Stimulated activated CD8-positive, alpha-beta memory T cell treated with anti-CD3 and anti-CD28 coated beads, Interleukin-4, amount 100 ng/mL, for 24 hours (primary cell): ENCODE measurements at regions not wholly inside any gene's neighbourhood (a gene's known extent, or its start where the extent isn't known, plus 50 kb on each side); places are given as distances from the start of the nearest gene placed in this dataset.
"Not testable (repeated sequence)": the region's sequence is repeated elsewhere in the genome, so short reads cannot be mapped to it uniquely, and the experiment has no call there.

Experiments used
- DNase-seq: peaks from one replicate; pipeline ENCODE4 v3.0.0-alpha.2; 2020; ENCODE audit warnings: low read depth

GRCh38 chr9:31334837-31335528, 1049.5 kb upstream of the ACO1 start:
- no peak for DNase-seq

GRCh38 chr9:31335529-31336234, 1048.8 kb upstream of the ACO1 start:
- DNase-seq: no peak

- no peak for DNase-seq
Observed at GRCh38 chr9:31336386-31336785, 1048.1 kb upstream of the ACO1 start.

- no peak for DNase-seq
Observed at GRCh38 chr9:31336841-31337240, 1047.6 kb upstream of the ACO1 start.

GRCh38 chr9:31347082-31347617, 1037.3 kb upstream of the ACO1 start:
- no peak for DNase-seq

- DNase-seq: no peak
Observed at GRCh38 chr9:31355159-31355882, 1029.1 kb upstream of the ACO1 start.

- no peak for DNase-seq
Observed at GRCh38 chr9:31355965-31356364, 1028.5 kb upstream of the ACO1 start.

GRCh38 chr9:31359071-31359470, 1025.4 kb upstream of the ACO1 start:
- no peak for DNase-seq

- DNase-seq: no peak
Observed at GRCh38 chr9:31364171-31364570, 1020.3 kb upstream of the ACO1 start.

- no peak for DNase-seq
Observed at GRCh38 chr9:31372799-31373587, 1011.5 kb upstream of the ACO1 start.

GRCh38 chr9:31377358-31377757, 1007.1 kb upstream of the ACO1 start:
- DNase-seq: no peak

GRCh38 chr9:31388660-31389059, 995.8 kb upstream of the ACO1 start:
- no peak for DNase-seq

- no peak for DNase-seq
Observed at GRCh38 chr9:31389075-31389474, 995.4 kb upstream of the ACO1 start.

- DNase-seq: no peak
Observed at GRCh38 chr9:31390403-31391025, 993.9 kb upstream of the ACO1 start.

- no peak for DNase-seq
Observed at GRCh38 chr9:31393240-31393639, 991.2 kb upstream of the ACO1 start.

GRCh38 chr9:31394015-31394473, 990.4 kb upstream of the ACO1 start:
- DNase-seq: no peak

GRCh38 chr9:31412081-31412480, 972.4 kb upstream of the ACO1 start:
- no peak for DNase-seq

GRCh38 chr9:31415164-31415563, 969.3 kb upstream of the ACO1 start:
- no peak for DNase-seq

GRCh38 chr9:31418419-31418818, 966.0 kb upstream of the ACO1 start:
- DNase-seq: no peak

GRCh38 chr9:31443630-31444457, 940.6 kb upstream of the ACO1 start:
- not testable (repeated sequence) for DNase-seq

GRCh38 chr9:31445357-31445756, 939.1 kb upstream of the ACO1 start:
- no peak for DNase-seq
